HFFc6 (cell line): ENCODE measurements at regions not wholly inside any gene's neighbourhood (a gene's known extent, or its start where the extent isn't known, plus 50 kb on each side); places are given as distances from the start of the nearest gene placed in this dataset.

Experiments used
- DNase-seq: peaks from one replicate; pipeline ENCODE4 v3.0.0-alpha.2; 2018
- H3K27ac Mint-ChIP-seq: 2 replicates; pipeline ENCODE4 v1.8.0; 2020; ENCODE audit warnings: mild to moderate bottlenecking, mixed read lengths
- H3K27me3 Mint-ChIP-seq: 2 replicates; pipeline ENCODE4 v1.8.0; 2021; ENCODE audit warnings: mild to moderate bottlenecking, moderate library complexity, mixed read lengths; ENCODE audit not compliant: insufficient read depth
- H3K36me3 Mint-ChIP-seq: 2 replicates; pipeline ENCODE4 v1.8.0; 2021; ENCODE audit warnings: low read depth, mixed read lengths
- H3K4me1 Mint-ChIP-seq: 2 replicates; pipeline ENCODE4 v1.8.0; 2020; ENCODE audit warnings: low read depth, mixed read lengths
- H3K4me3 Mint-ChIP-seq: 2 replicates; pipeline ENCODE4 v1.8.0; 2020; ENCODE audit warnings: mild to moderate bottlenecking, moderate library complexity, mixed read lengths
- H3K9me3 Mint-ChIP-seq: 2 replicates; pipeline ENCODE4 v1.8.0; 2020; ENCODE audit warnings: mild to moderate bottlenecking, mixed read lengths
- CTCF ChIP-seq: fragments of 200-600 bp; sonication (generic); IDR thresholded peaks from 2 replicates; pipeline ENCODE4 v1.5.0; 2021; ENCODE audit warnings: antibody characterized with exemption, mild to moderate bottlenecking

- H3K27ac Mint-ChIP-seq = no peak overlapping the region
- DNase-seq = no peak
- no peaks in the 10 kb centered on the region for H3K4me1 Mint-ChIP-seq
- peaks cover 47% of the 10 kb centered on the region for H3K9me3 Mint-ChIP-seq
- TF ChIP-seq CTCF = no peak
- H3K4me3 Mint-ChIP-seq = no peak overlapping the region
- no peaks in the 10 kb centered on the region for H3K27me3 Mint-ChIP-seq
- peaks cover 6% of the 10 kb centered on the region; the same call in 1 of the 2 replicates for H3K36me3 Mint-ChIP-seq
These were observed 2315.7 kb upstream of the TENM3 start for GRCh38 chr4:179927473-179927872.

GRCh38 chr4:179941911-179942310 lies 2301.3 kb upstream of the TENM3 start:
- no peak for TF ChIP-seq CTCF
- Mint-ChIP-seq H3K9me3 (peaks cover 75% of the 10 kb centered on the region), H3K4me3 (no peak overlapping the region), H3K27ac (no peak overlapping the region), H3K4me1 (no peaks in the 10 kb centered on the region), H3K36me3 (no peaks in the 10 kb centered on the region; the same call in 1 of the 2 replicates), H3K27me3 (no peaks in the 10 kb centered on the region)
- DNase-seq = no peak

GRCh38 chr4:179976777-179977176 lies 2266.4 kb upstream of the TENM3 start:
- H3K27ac Mint-ChIP-seq = no peak overlapping the region
- H3K4me3 Mint-ChIP-seq = no peak overlapping the region
- H3K9me3 Mint-ChIP-seq = peaks cover 46% of the 10 kb centered on the region
- H3K36me3 Mint-ChIP-seq = 0 out of 2 replicates have a peak, but pooled peaks cover 4% of the 10 kb centered on the region
- TF ChIP-seq CTCF = no peak
- no peaks in the 10 kb centered on the region for H3K27me3 Mint-ChIP-seq
- no peak for DNase-seq
- no peaks in the 10 kb centered on the region for H3K4me1 Mint-ChIP-seq

- TF ChIP-seq CTCF = no peak
- no peaks in the 10 kb centered on the region for H3K4me1 Mint-ChIP-seq
- H3K36me3 Mint-ChIP-seq = 0 out of 2 replicates have a peak, but pooled peaks cover 4% of the 10 kb centered on the region
- no peaks in the 10 kb centered on the region for H3K27me3 Mint-ChIP-seq
- DNase-seq = no peak
- H3K9me3 Mint-ChIP-seq = peaks cover 44% of the 10 kb centered on the region
- no peak overlapping the region for H3K4me3 Mint-ChIP-seq
- H3K27ac Mint-ChIP-seq = no peak overlapping the region
These were observed 2265.8 kb upstream of the TENM3 start for GRCh38 chr4:179977378-179977777.

GRCh38 chr4:179981161-179981560 lies 2262.0 kb upstream of the TENM3 start:
- Mint-ChIP-seq H3K9me3 (peaks cover 32% of the 10 kb centered on the region), H3K27me3 (no peaks in the 10 kb centered on the region), H3K4me3 (no peak overlapping the region), H3K4me1 (no peaks in the 10 kb centered on the region), H3K36me3 (no peaks in the 10 kb centered on the region), H3K27ac (no peak overlapping the region)
- no peak for DNase-seq
- TF ChIP-seq CTCF = no peak

GRCh38 chr4:179989975-179990374 lies 2253.2 kb upstream of the TENM3 start:
- H3K4me3 Mint-ChIP-seq = no peak overlapping the region
- no peaks in the 10 kb centered on the region; the same call in 1 of the 2 replicates for H3K27me3 Mint-ChIP-seq

More at GRCh38 chr4:179989975-179990374, 2253.2 kb upstream of the TENM3 start:
- Mint-ChIP-seq H3K4me1 (no peaks in the 10 kb centered on the region), H3K9me3 (peaks cover 35% of the 10 kb centered on the region), H3K36me3 (no peaks in the 10 kb centered on the region), H3K27ac (no peak overlapping the region)
- no peak for DNase-seq
- no peak for TF ChIP-seq CTCF
